ENCODE measurements at regions not wholly inside any gene's neighbourhood (a gene's known extent, or its start where the extent isn't known, plus 50 kb on each side); places are given as distances from the start of the nearest gene placed in this dataset.

DNA sequence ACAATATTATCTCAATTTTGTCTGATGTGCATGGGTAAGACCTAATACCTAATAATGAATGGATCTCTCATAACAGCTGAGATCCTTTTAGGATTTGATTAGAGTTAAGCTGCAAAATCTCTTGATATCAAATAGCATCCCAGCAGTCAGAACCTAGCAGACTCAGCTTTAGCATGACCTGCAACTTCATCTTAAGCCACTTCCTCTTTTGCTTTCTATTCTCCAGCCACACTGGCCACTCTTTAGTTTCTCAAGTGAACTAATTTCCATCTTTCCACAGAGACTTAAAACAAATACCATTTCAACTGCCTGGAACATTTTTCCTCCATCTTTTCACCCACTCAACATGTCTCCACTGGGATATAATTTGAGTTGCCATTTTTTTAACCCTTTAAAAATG is 1251.6 kb upstream of the ZEB2 start:
- TF ChIP-seq CTCF (IDR thresholded peaks at IDR 0.05) = no peak
- TF ChIP-seq POLR2AphosphoS5 (IDR thresholded peaks at IDR 0.05) = no peak
- no peak for TF ChIP-seq POLR2A (IDR thresholded peaks at IDR 0.05)
- TF ChIP-seq EP300 (IDR thresholded peaks at IDR 0.05) = no peak

Data from sigmoid colon (tissue), 4 donors.